HS-5 (cell line): ENCODE measurements at regions not wholly inside any gene's neighbourhood (a gene's known extent, or its start where the extent isn't known, plus 50 kb on each side); places are given as distances from the start of the nearest gene placed in this dataset.
"Not testable (repeated sequence)": the region's sequence is repeated elsewhere in the genome, so short reads cannot be mapped to it uniquely, and the experiment has no call there.

ENCODE experiments used
- DNase-seq: peaks from one replicate; pipeline ENCODE4 v3.0.0-alpha.2; 2012; ENCODE audit warnings: low read depth

DNA sequence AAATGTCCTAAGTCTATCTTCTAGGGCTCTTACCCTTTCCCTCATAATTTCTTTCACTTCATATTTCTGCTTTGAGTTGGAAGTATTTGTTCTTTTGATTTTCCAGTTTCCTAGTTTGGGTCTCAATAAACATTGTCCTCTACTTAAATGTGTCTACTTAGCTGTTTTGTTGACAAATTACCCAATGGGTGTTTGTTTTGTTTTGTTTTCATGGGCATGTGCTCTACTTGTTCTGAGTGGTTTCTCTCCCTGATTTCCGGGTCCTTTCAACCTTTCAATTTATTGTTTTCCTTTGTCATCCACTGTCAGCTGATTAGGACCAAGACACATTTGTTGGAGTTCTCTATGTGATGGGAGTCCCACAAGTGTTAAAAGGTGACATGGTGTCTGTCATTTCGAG lies 1181.4 kb downstream of the RPA4 start:
- DNase-seq, result no peak

DNA sequence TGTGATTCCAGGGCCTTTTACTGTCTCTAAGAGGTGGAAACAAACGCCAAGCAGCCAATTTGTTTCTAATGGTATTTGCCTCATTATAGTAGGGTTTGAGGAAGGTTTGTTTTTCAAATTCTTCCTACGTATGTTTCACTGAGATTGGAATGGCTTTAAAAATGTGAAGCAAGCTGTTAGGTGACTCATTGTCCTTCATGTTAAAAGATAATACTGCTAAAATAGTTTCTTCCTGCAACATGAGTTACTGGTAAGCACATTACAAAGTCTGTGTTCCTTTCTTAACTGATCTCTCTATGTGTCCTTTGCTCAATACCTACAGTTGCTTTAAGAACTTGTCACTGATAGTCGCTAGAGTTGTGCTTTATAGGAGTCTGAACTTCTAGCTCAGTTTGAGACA lies 1183.9 kb downstream of the RPA4 start:
- DNase-seq, result no peak

DNA sequence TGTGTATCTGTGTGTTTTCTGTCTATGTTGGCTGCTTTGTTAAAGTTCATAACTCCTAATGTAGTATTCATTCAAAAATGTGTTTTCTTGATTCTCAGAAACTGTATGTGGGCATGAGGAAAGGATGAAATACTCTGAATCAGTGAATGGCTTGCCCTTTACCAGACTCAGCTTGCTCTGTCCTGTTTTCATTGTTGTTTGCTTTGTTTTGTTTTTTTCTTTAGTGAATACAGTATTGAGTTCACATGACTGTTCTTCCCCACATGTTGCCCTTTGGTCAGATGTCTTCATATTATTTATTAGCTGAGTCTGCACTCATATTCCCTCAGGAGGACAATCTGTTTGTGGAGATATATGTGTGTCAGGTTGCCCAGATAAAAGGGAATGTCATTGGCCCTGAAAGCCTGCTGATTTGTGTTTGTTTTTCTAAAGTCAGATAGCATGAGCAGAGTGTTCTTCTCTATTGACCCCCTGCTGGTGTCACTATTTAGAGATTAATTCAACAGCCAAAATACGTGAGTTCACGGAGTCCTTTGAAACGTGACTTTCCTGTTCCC lies 1184.4 kb downstream of the RPA4 start:
- no peak for DNase-seq

DNA sequence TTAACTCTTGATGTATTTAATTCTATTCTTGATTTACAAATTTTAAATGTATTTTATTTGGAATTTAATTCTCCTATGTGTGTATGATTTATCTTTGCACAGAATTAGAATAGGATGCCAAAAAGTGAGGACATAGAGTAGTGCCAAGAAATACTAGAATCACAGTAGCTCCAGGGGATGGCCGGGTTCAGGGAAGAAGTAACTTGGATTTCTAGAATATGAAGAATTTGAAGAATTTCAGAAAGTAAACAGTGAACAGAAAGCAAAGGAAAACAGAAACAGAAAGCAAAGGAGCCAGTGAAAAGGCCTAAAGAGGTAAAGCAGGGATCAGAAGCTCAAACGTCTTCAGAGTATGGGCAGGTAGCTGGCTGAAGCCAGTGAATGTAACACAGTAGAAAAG lies 1187.6 kb downstream of the RPA4 start:
- DNase-seq, result no peak

DNA sequence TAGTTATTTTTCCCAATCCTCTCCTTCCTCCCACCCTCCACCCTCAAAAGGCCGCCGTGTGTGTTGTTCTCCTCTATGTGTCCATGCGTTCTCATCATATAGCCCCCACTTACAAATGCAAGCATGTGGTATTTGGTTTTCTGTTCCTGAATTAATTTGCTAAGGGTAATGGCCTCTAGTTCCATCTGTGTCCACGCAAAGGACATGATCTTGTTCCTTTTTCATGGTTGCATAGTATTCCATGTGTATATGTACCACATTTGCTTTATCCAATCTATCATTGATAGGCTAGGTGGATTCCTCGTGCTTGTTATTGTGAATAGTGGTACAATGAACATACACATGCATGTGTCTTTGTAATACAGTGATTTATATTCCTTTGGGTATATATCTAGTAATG lies 1193.7 kb downstream of the RPA4 start:
- DNase-seq, result no peak

DNA sequence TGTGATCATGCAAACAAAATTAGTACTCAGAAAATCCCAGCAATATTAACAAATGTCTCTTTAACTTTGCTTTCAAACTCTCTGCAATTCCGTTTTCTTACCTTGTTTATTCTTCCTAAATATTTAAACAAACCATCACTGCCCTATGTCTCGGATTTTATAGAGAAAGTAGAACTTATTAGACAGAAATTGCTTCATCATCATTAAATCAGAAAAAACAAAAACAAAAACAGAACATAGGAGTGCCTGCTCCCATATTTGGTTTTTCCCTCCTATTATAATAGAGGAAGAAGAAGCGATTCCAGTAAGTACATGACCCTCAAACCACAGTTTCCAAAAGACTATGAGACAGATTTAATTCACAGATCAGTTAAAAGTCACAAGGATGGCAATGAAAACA lies 1228.0 kb downstream of the RPA4 start:
- DNase-seq, result no peak

DNA sequence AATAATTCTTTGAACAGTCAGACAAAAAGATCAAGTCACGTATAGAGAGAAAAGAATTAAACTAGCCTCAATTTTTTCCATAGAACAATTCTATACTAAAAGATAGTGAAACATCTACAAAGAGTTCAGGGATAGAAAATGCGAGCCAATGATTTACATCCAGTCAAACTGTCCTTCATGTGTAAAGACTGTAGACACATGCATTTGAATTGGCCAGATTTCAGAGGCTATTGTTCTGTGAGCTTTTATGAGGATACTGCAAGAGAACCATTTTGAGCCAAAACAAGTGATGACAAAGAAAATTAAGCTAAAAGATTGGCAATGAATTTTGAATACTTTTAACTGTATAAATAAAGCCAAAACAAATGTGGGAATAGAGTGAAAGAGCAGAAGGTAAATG lies 1230.3 kb downstream of the RPA4 start:
- DNase-seq, result no peak

DNA sequence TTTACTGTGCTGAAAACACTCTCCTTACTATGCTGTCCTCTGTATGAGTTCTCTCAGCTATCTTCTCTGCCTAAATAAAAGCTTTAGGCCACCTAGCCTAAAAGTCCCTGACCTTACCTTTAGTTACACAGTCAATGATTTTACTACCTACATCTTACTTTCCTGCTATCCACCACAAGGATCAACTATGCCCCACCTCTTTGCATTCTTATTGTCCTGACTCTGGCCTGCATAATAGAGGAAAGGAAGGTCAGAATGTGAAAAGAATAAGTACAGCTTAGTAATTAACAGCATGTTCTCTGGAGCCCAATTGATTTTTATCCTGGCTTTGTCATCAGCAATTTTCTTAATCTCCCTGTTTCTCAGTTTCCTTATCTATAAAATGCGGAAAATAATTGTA lies 1257.8 kb downstream of the RPA4 start:
- DNase-seq, result no peak

DNA sequence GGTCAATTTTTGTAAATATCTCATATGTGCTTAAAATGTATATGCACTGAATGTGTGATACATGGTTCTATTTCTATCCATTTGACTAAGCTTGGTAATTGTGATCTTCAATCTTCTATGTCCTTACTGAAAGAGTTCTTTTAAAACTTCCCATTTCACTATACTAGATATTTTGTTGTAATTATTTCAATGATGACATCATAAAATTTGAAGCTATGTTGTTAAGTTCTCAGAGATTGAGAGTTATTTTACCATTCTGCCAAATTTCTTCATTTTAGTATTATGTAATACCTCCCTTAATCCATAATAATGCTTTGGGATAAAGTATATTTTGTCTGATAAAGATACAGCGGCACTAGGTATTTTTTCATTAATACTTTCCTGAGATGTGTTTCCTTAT lies 1307.3 kb downstream of the RPA4 start:
- DNase-seq, result no peak

DNA sequence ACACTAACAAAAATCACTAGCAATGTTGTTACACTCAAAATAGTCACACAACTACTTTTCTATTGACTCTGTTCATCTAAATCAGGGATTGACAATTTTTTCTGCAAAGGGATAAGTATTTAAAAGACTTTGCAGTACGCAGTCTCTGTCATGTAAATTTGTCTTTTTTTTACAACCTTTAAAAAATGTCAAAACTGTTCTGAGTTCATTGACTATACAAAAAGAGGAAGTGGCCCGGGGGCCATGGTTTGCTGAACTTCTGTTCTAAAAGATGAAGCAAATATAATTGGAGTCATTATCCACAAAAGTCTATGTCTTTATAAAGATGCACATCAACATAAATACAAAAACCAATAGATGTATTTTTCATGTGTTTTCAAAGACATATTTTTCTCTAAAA lies 1310.3 kb downstream of the RPA4 start:
- no peak for DNase-seq

DNA sequence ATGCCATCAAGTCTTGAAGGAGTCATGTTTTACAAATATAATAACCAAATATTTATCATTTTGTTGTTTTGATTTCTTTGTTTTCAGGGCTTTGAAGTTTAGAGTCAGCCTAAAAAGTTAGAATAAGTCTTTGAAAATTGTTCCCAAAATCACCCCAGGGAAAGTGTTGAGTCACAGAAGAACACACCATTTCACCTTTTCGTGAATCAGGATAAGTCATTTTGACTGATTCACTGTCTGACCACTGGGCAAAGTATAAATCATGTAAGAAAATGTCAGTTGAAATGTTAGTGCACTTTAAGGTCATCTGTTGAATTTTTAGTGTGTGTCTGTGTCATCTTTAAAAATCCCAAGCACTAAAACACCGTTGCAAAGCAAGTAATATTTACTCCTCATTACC lies 1320.1 kb downstream of the RPA4 start:
- DNase-seq, result no peak

DNA sequence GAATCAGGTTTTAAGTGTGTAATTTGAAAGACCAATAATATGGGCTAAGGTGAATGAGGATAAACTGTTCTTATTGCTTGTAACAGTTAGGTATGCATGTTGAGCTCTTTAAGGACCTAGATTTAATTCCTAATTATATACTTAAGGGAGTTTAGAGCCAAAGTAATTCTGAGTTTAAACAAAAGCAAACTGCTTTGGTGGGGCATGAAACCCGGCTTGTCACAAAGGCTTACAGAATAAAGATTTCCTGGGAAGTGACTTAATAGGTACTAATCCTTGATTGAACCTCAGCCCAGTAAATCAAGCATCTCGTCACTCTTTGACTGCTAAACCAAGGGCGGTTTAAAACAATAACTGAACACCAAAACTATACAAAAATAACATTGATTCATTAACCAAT lies 1324.2 kb downstream of the RPA4 start:
- DNase-seq, result no peak

DNA sequence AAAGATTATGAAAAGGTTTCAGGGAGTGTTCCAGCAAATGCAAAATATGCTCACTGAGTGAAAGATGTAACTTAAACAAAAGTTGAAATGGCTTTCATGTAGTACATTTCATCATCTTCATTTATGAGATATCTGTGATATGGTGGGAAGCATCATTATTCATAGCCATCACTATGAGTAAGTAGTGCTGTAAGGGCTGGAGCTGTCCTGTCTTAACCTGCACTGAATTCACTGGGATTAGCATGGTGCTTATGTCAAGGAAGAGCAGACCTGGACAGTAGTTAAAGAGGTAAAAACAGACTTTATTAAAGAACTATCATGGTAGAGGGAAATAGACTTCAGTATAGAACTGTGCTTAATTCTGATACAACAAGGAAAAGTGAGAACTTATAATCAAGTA lies 1347.3 kb downstream of the RPA4 start:
- DNase-seq, result no peak

DNA sequence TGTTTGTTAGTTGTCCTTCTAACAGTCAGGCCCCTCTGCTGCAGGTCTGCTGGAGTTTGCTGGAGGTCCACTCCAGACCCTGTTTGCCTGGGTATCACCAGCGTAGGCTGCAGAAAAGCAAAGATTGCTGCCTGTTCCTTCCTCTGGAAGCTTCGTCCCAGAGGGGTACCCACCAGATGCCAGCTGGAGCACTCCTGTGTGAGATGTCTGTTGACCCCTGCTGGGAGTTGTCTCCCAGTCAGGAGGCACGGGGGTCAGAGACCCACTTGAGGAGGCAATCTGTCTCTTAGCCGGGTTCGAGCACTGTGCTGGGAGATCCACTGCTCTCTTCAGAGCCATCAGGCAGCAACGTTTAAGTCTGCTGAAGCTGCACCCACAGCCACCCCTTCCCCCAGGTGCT lies 1356.4 kb downstream of the RPA4 start:
- not testable (repeated sequence) for DNase-seq

DNA sequence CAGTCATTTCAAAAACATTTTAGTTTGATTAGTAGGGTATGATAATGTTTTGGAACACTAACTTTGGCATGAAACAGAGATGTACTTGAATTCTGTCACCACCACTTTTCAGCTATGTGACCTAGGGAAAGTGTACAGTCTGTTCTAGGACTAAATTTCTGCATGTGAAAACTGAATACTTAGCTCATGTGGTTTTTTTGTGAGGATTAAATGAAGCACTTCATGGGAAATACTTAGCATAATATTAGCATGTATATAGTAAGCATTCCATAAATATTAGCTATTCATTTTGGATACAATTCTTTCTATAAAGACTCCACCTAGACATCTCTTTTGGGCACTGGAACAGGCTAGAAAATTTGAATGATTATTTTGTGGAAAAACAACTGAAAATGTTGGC lies 1379.4 kb downstream of the RPA4 start:
- no peak for DNase-seq

DNA sequence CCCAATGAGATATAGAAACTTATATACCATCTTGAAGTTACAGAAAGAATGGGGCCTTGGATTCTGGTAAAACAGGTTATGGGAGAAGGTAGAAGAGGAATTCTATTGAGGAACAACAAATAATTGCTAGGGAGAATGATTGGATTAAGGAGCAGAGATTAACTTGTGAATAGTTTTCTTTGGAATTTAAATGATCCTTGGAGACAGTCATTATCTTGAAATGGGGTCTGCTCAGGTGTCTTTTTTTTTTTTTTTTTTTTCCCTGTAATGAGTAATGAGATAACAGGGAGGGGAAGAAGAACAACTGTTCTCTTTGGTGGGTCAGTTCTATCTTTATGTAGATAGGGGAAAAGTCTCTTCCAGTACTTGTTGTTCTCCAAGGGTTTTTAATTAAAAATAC lies 1406.0 kb downstream of the RPA4 start:
- DNase-seq, result no peak

DNA sequence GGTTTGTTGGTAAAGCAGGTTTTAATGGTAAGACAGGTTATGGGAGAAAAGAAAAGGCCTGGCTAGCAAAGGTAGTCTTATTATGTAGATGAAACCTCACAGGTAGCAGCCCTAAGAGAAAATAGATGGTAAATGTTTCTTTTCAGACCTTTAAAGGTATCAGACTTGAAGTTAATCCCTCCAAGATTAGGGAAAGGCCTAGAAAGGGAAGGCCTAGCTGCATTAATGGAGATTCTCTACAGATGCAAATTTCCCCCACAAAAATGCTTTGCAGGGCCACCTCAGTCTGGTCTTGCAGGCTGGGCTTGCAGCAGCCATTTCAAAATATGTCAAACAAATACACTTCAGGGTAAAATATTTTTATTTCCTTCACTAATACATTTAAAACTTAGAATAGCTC lies 1410.6 kb downstream of the RPA4 start:
- DNase-seq, result no peak

DNA sequence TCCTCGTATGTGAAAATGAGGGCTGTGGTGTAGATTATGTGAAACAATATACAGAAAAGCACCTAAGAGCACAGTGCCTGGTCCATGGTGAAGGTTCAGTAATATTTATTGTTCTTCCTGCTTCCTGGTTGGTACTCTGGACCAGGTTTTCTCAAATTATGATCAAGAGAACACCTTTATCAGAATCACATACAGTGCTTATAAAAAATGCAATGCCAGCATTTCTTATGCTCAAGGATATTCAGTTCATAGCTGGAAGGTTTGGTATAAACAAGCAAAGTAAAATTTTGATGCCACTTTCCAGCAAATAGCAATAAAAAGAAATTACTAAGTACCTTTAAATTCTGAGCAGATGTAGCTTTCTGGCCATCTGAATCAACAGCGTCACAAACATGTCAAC lies 1412.4 kb downstream of the RPA4 start:
- DNase-seq, result no peak

DNA sequence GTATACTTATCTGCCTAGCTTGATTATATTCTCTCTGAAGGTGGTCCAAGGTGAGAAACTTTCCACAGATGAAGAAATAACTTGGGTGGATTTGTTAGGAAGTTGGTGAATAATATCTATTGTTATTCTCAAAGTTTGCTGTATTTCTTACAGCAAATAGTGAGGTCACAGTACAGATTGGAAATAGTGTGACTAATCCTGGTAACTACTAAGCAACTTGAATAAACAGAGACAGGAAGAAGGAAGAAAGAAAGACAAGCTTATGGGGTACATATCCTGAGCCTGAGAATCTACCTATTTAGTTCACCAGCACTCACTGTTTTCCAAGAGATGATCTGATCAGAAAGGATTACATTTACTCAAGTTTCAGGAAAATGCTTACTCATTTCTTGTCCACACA lies 1416.1 kb downstream of the RPA4 start:
- no peak for DNase-seq

DNA sequence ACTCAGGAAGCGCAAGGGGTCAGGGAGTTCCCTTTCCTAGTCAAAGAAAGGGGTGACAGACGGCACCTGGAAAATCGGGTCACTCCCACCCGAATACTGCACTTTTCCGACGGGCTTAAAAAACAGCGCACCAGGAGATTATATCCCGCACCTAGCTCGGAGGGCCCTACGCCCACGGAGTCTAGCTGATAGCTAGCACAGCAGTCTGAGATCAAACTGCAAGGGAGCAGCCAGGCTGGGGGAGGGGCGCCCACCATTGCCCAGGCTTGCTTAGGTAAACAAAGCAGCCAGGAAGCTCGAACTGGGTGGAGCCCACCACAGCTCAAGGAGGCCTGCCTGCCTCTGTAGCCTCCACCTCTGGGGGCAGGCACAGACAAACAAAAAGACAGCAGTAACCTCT lies 1416.8 kb downstream of the RPA4 start:
- DNase-seq, result not testable (repeated sequence)

DNA sequence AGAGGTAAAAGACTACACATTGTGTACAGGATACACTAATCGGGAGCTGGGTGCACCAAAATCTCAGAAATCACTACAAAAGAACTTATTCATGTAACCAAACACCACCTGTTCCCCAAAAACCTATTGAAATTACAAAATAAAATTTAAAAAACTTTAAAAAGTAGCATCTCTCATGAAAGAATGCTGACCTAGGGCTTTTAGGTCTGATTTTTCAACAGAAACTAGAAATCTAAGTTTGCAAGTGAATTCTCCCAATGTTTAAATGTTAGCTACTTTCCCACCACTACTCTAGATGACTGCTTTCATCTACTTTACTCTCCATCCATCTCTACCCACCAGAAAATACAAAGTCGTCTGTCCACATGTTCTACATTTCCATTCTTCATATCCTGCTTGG lies 1447.7 kb downstream of the RPA4 start:
- no peak for DNase-seq

DNA sequence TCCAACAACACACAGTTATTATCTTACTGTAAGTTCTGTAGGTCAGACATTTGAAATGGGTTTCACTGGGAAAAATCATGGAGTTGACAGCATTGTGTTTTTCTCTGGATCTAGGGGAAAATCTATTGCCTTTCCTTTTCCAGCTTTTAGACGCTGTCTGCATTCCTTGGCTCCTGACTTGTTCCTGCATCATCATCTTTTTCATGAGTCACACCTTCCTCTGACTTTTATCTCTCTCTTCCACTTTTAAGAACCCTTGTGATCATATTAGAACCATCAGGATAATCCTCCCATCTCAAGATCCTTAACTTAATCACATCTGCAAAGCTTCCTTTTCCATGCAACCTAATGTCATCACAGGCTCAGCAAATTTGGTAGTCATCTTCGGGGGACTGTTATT lies 1454.8 kb downstream of the RPA4 start:
- no peak for DNase-seq

DNA sequence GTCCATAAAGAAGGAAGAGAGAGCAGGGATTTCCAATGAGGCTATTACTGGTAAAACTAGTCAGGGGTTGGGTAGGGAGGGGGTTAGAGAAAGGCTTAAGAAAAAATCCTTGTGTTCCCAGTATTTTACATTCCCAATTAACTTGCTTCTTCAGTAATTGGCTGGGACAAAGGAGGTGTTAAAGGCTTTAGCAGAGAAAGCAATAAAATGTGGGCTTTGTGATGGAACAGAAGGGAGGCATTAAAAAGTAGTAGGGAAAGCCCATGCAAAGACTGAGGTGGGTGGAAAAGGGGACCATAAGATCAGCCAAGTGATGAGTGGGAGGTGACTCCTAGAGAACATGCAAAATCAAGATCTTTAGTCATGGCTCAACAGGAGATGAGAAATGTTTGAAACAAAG lies 1467.2 kb downstream of the RPA4 start:
- no peak for DNase-seq

DNA sequence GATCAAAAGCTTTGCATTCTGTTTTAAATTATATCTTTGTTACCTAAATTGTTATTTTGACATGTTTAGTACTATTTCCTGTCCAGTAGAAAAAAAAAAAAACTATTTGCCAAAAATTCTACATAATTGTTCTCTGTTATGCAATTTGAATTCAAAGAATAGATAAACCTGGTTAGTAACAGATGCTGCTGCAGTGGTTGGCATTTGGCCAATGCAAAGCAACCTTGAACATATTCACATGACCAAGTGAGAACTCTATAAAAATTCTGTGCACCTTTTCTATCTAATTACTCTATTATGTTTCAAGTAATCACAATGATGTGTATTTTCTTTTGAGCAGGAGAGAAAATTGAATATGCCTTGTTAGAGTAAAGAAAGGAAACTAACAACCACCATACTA lies 1473.4 kb downstream of the RPA4 start:
- DNase-seq, result no peak

DNA sequence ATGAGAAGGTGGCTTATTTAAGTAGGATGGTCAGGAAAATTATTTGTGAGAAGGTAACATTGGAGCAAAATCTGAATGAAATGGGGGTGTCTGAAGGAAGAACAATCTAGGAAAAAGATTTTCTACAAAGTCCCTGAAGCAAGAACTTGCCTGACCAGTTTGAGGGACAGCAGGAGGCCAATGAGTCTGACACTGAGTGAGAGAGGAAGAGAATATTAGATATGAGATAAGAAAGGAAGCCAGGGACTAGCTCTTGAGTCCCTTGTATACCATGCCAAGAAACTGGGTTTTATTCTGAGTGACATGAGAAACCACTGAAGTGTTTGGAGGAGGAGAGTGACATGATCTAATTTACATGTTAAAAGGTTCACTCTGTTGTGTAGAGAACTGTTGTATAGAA lies 1478.9 kb downstream of the RPA4 start:
- DNase-seq, result no peak
